H1 (cell line): ENCODE measurements at regions not wholly inside any gene's neighbourhood (a gene's known extent, or its start where the extent isn't known, plus 50 kb on each side); places are given as distances from the start of the nearest gene placed in this dataset.
A peak's percentile ranks its signal among the peaks of the same experiment; 100 is the strongest.

Experiments used
- HDAC2 ChIP-seq, 2 experiments: fragments of 300-600 bp in 1 of 2; sonication (generic) in 1 of 2; IDR thresholded peaks; 2 replicates each; pipeline ENCODE4 v1.6.1; 2011 to 2012; ENCODE audit warnings: low read depth in 2 of 2, low read length in 2 of 2, mild to moderate bottlenecking in 2 of 2, moderate library complexity in 2 of 2, borderline replicate concordance in 1 of 2, inconsistent platforms in 1 of 2
- KDM1A ChIP-seq: fragments of 200-600, 300-600 bp; sonication (generic); IDR thresholded peaks from 2 replicates; pipeline ENCODE4 v1.7.1; 2016; ENCODE audit warnings: mild to moderate bottlenecking, low read length, borderline replicate concordance

DNA sequence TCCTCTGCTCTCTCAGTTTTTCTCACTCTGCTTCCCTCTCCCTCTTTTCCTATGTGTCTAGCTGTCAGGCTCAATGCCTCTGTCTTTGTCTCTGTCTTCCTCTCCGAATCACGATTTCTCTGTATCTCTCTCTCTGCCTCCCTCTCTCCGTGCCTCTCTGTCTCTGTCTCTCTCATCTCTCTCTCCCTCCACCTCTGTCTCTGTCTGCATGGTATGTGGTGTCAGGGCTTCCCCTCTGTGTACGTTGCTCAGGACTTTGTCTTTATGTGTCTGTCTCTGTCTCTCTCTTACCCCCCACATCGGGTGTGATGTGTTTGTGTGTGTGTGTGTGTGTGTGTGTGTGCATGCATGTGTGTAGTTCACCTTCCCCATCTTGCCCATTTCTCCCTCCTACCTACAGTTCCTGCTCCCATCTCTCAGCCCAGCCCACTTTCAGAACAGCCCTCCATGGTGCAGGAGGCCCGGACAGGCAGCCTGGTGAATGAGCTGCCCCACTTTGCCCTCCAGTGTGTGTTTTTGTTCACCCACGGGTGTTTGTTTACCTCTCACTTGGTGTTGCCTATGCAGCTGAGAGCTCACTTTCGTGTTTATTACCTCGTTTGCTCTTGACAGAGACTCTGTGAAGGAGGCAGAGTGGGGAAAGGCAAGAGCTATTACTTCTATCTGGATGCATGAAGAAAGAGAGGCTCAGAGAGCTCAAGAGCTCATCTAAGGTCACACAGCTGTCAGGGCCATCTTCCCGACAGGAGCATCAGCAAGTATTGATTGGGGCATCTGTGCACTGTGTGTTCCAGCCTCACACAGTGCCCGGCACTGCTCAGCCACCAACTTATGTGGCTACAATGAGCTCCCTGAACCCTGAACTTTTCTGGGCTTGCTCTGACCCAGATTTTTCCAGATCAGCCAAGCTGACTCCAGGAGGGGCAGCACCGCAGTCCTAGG lies 163.5 kb upstream of the ZMIZ1 start (continued):
- 0 out of 4 replicates have a peak, but pooled peaks of 1 of the 2 experiments have one; percentile 38 for TF ChIP-seq HDAC2 (IDR thresholded peaks at IDR 0.05; ENCODE audit: borderline replicate concordance in 1 of 2, low read depth in 2 of 2, low read length in 2 of 2)
- 0 out of 2 replicates have a peak, but pooled peaks have one; percentile 31 for TF ChIP-seq KDM1A
- TF ChIP-seq, all 59 proteins: peak for 2
